Ovary (tissue), 3 donors: ENCODE measurements at regions not wholly inside any gene's neighbourhood (a gene's known extent, or its start where the extent isn't known, plus 50 kb on each side); places are given as distances from the start of the nearest gene placed in this dataset.

Experiments
- CTCF ChIP-seq, 3 donors: fragments of 450-650 bp in 2 of 3; fragments of 200-600 bp in 1 of 3; IDR thresholded peaks; one replicate each; pipeline versions ENCODE4 v1.5.1 to v1.8.0; 2016 to 2022; ENCODE audit warnings: antibody characterized with exemption in 3 of 3, mild to moderate bottlenecking in 1 of 3
- EP300 ChIP-seq: sonication (generic); formaldehyde crosslinking; IDR thresholded peaks from one replicate; pipeline ENCODE4 v1.6.1; 2017; ENCODE audit warnings: antibody characterized with exemption
- POLR2A ChIP-seq: fragments of 450-650 bp; IDR thresholded peaks from one replicate; pipeline ENCODE4 v1.6.1; 2017; ENCODE audit warnings: antibody characterized with exemption, mild to moderate bottlenecking, moderate library complexity
- donor health status: DM: no; HTN: no; CAD: no.

GRCh38 chr13:80921541-80921940 lies 580.6 kb upstream of the SPRY2 start:
- TF ChIP-seq CTCF (IDR thresholded peaks at IDR 0.05): no peak
- no peak for TF ChIP-seq POLR2A
- no peak for TF ChIP-seq EP300
